ENCODE measurements at regions not wholly inside any gene's neighbourhood (a gene's known extent, or its start where the extent isn't known, plus 50 kb on each side); places are given as distances from the start of the nearest gene placed in this dataset.

GRCh38 chr9:97761056-97761598 is 64.0 kb upstream of the XPA start:
- H3K27me3 ChIP-seq (replicated peaks) = peaks cover 21% of the 10 kb centered on the region
- no peak for TF ChIP-seq CTCF (IDR thresholded peaks at IDR 0.05; ENCODE audit: low read depth, low read length, missing control alignments)
- H3K4me3 ChIP-seq (ENCODE audit: low read depth, low read length) = no peak overlapping the region
- no peaks in the 10 kb centered on the region for H3K36me3 ChIP-seq (replicated peaks)
- DNase-seq = no peak
- no peak overlapping the region for H3K27ac ChIP-seq
- in situ Hi-C loops (cut with HindIII; ENCODE audit: low pct_ligation_motif_present, low sequenced_read_pairs) = no loop called here

- no peak for DNase-seq
- no peak for TF ChIP-seq CTCF (IDR thresholded peaks at IDR 0.05; ENCODE audit: low read depth, low read length, missing control alignments)
- Histone ChIP-seq H3K27me3 (replicated peaks) (peaks cover 21% of the 10 kb centered on the region), H3K4me3 (ENCODE audit: low read depth, low read length) (no peak overlapping the region), H3K27ac (no peak overlapping the region), H3K36me3 (replicated peaks) (no peaks in the 10 kb centered on the region)
- in situ Hi-C loops (cut with HindIII; ENCODE audit: low pct_ligation_motif_present, low sequenced_read_pairs) = no loop called here
These were observed 64.7 kb upstream of the XPA start for GRCh38 chr9:97761879-97762278.

- peaks cover 16% of the 10 kb centered on the region for H3K27me3 ChIP-seq (replicated peaks)
These were observed 66.7 kb upstream of the XPA start for GRCh38 chr9:97763874-97764273.

GRCh38 chr9:97766092-97766491 is 69.0 kb upstream of the XPA start:
- DNase-seq = peak; percentile 6
- H3K27me3 ChIP-seq (replicated peaks) = peaks cover 8% of the 10 kb centered on the region
- no peak overlapping the region for H3K27ac ChIP-seq
- H3K4me3 ChIP-seq (ENCODE audit: low read depth, low read length) = no peak overlapping the region
- in situ Hi-C loops (cut with HindIII; ENCODE audit: low pct_ligation_motif_present, low sequenced_read_pairs) = no loop called here
- TF ChIP-seq CTCF (IDR thresholded peaks at IDR 0.05; ENCODE audit: low read depth, low read length, missing control alignments) = no peak
- no peaks in the 10 kb centered on the region for H3K36me3 ChIP-seq (replicated peaks)

More at GRCh38 chr9:97763874-97764273, 66.7 kb upstream of the XPA start:
- H3K27ac ChIP-seq = no peak overlapping the region
- H3K36me3 ChIP-seq (replicated peaks) = no peaks in the 10 kb centered on the region
- in situ Hi-C loops (cut with HindIII; ENCODE audit: low pct_ligation_motif_present, low sequenced_read_pairs) = no loop called here
- H3K4me3 ChIP-seq (ENCODE audit: low read depth, low read length) = no peak overlapping the region
- TF ChIP-seq CTCF (IDR thresholded peaks at IDR 0.05; ENCODE audit: low read depth, low read length, missing control alignments) = no peak
- no peak for DNase-seq

GRCh38 chr9:97766610-97767009 is 69.5 kb upstream of the XPA start:
- DNase-seq = no peak
- Histone ChIP-seq H3K27me3 (replicated peaks) (peaks cover 4% of the 10 kb centered on the region), H3K27ac (no peak overlapping the region), H3K4me3 (ENCODE audit: low read depth, low read length) (no peak overlapping the region), H3K36me3 (replicated peaks) (no peaks in the 10 kb centered on the region)
- TF ChIP-seq CTCF (IDR thresholded peaks at IDR 0.05; ENCODE audit: low read depth, low read length, missing control alignments) = no peak
- in situ Hi-C loops (cut with HindIII; ENCODE audit: low pct_ligation_motif_present, low sequenced_read_pairs) = no loop called here

GRCh38 chr9:97767891-97768290 is 70.8 kb upstream of the XPA start:
- H3K27me3 ChIP-seq (replicated peaks) = no peaks in the 10 kb centered on the region
- in situ Hi-C loops (cut with HindIII; ENCODE audit: low pct_ligation_motif_present, low sequenced_read_pairs) = no loop called here
- H3K4me3 ChIP-seq (ENCODE audit: low read depth, low read length) = no peak overlapping the region
- no peak overlapping the region for H3K27ac ChIP-seq
- no peaks in the 10 kb centered on the region for H3K36me3 ChIP-seq (replicated peaks)
- DNase-seq = peak; percentile 15
- TF ChIP-seq CTCF (IDR thresholded peaks at IDR 0.05; ENCODE audit: low read depth, low read length, missing control alignments) = no peak

Measured in brain microvascular endothelial cell (primary cell).